ENCODE measurements at regions not wholly inside any gene's neighbourhood (a gene's known extent, or its start where the extent isn't known, plus 50 kb on each side); places are given as distances from the start of the nearest gene placed in this dataset.

- TF ChIP-seq CTCF (IDR thresholded peaks at IDR 0.05; ENCODE audit: insufficient read depth, low read depth, low read length, missing control alignments), result no peak
- no peak for DNase-seq (ENCODE audit: low read depth)
Observed at GRCh38 chr18:6497543-6497942, 82.8 kb upstream of the L3MBTL4 start.

GRCh38 chr18:6498289-6498856 lies 83.7 kb upstream of the L3MBTL4 start:
- no peak overlapping the region for H3K4me3 ChIP-seq (ENCODE audit: low read length)
- TF ChIP-seq CTCF (IDR thresholded peaks at IDR 0.05; ENCODE audit: insufficient read depth, low read depth, low read length, missing control alignments), result no peak
- no peak for DNase-seq (ENCODE audit: low read depth)

More at GRCh38 chr18:6497543-6497942, 82.8 kb upstream of the L3MBTL4 start:
- no peak overlapping the region for H3K4me3 ChIP-seq (ENCODE audit: low read length)

- no peak overlapping the region for H3K4me3 ChIP-seq (ENCODE audit: low read length)
- TF ChIP-seq CTCF (IDR thresholded peaks at IDR 0.05; ENCODE audit: insufficient read depth, low read depth, low read length, missing control alignments), result no peak
- no peak for DNase-seq (ENCODE audit: low read depth)
Observed at GRCh38 chr18:6504605-6505497, 90.1 kb upstream of the L3MBTL4 start.

GRCh38 chr18:6505498-6505875 lies 90.8 kb upstream of the L3MBTL4 start:
- TF ChIP-seq CTCF (IDR thresholded peaks at IDR 0.05; ENCODE audit: insufficient read depth, low read depth, low read length, missing control alignments), result no peak
- no peak for DNase-seq (ENCODE audit: low read depth)
- H3K4me3 ChIP-seq (ENCODE audit: low read length), result no peak overlapping the region

- TF ChIP-seq CTCF (IDR thresholded peaks at IDR 0.05; ENCODE audit: insufficient read depth, low read depth, low read length, missing control alignments), result no peak
- H3K4me3 ChIP-seq (ENCODE audit: low read length), result no peak overlapping the region
- no peak for DNase-seq (ENCODE audit: low read depth)
Observed at GRCh38 chr18:6509417-6509816, 94.7 kb upstream of the L3MBTL4 start.

- no peak for TF ChIP-seq CTCF (IDR thresholded peaks at IDR 0.05; ENCODE audit: insufficient read depth, low read depth, low read length, missing control alignments)
- DNase-seq (ENCODE audit: low read depth), result no peak
- H3K4me3 ChIP-seq (ENCODE audit: low read length), result no peak overlapping the region
Observed at GRCh38 chr18:6509832-6510231, 95.1 kb upstream of the L3MBTL4 start.
